ENCODE measurements at regions not wholly inside any gene's neighbourhood (a gene's known extent, or its start where the extent isn't known, plus 50 kb on each side); places are given as distances from the start of the nearest gene placed in this dataset.

- no peak for DNase-seq (ENCODE audit: low spot score)
Observed at GRCh38 chr11:115673720-115674119, 169.5 kb upstream of the CADM1 start.

- peak; percentile 57 for DNase-seq (ENCODE audit: low spot score)
Observed at GRCh38 chr11:115672999-115673411, 168.8 kb upstream of the CADM1 start.

DNA sequence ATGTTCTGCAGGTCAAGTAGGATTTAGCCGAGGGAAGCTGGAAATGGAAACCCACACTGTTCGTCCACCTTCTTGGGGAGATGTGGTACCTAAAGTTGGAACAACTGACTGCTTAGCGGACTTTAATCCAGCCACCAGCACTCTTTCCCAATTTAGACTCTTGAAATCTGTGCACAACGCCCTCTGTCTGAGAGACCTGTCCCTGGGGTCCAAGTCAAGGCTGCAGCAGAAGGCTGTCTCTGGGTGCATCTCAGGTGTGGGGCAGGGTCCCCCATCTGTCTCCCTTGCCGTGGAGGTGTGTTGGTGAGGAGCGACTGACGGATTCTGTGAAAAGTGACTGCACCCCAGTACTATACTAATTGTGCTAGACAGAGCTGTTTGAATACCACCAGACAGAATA, 168.2 kb upstream of the CADM1 start:
- DNase-seq (ENCODE audit: low spot score): no peak

DNA sequence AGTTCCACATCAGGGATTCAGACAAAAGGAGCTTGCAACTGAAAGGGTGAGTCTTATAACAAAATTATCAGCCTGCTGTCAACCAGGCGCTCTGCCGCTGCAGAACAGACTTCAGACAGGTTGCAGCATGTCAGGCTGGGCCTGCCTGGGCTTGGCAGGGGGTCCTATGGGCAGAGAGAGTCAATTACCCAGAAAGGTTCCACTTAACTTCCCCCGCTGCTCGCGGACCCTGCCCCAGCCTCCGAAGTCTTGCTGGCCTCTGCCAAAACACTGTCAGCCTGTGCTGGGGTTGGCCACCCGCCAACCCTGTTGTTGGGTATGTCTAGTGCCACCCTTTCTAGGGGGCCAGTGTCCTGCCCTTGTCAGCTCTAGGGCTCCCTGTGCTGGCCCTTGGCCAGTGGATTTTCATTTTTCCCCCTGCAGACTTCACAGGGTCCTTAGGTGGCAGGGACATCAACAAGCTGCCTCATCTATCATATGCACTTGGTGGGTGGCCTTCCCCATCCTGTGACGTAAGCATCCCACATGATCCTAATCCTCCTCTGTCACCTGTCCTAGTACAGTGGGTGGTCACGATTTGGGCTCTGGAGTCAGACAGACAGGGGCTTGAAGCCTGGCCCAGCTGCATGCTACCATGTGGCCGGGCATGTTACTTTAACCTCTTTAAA, 166.5 kb upstream of the CADM1 start:
- DNase-seq (ENCODE audit: low spot score): no peak

- no peak for DNase-seq (ENCODE audit: low spot score)
Observed at GRCh38 chr11:115665958-115666357, 161.7 kb upstream of the CADM1 start.

GRCh38 chr11:115665175-115665821, 161.1 kb upstream of the CADM1 start:
- no peak for DNase-seq (ENCODE audit: low spot score)

DNA sequence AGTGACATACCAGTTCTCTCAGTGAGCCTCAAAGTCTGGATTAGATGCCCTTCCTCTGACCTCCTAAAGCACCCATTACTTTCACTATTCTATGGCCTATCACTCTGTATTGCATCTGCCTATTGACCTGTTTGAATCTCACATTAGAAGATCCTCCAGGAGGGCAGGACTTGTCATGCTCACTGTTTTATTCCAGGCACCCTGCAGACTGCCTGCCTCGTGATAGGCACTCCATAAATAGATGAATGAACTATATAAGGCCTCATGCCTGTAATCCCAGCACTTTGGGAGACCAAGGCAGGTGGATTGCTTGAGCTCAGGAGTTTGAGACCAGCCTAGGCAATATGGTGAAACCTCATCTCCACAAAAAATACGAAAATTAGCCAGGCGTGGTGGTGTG, 160.1 kb upstream of the CADM1 start:
- DNase-seq (ENCODE audit: low spot score): no peak

- DNase-seq (ENCODE audit: low spot score): no peak
Observed at GRCh38 chr11:115663790-115664189, 159.6 kb upstream of the CADM1 start.

- DNase-seq (ENCODE audit: low spot score): no peak
Observed at GRCh38 chr11:115660030-115660805, 156.0 kb upstream of the CADM1 start.

DNA sequence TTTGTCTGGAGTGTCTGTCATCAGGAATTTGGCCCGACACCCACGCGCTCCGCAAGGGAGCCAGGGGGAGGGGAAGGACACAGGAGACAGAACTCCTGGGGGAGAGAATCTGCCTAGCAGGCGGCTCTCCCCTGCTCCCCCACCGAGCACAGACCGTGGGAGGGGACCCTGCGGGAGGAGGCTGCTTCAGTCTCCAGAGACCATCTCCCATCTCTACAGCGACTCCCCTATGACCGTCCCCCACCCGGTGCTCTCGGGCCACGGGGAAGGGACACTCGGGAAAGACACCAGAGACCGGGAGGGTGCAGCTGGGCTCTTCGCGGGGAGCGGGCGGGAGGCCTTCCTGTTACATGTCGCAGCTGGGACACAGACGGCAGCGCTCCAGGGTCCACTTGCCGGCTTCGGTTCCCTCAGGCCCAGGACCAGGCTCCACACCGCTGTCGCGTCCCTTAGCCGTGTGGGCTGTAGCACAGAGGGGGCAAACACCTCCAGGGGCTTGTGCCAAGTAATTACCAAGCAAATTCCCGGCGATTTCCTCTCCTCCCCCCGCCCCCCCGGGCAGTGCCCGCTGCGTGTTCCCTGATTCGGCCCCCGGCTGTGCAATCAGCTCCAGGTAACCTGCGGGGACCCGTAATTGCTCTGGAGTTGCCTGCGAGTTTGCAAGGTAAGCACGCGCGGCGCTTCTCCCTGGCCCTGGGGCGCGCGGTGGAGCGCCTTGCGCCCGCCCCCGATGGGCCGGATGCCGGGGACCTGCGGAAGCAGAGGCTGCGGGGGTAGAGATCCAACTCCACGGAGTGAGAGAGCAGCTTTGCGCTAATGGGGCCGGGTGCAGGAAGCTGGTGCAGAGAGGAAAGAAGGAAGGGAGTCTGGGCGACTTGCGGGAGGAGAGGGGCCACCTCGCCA, 155.1 kb upstream of the CADM1 start:
- DNase-seq (ENCODE audit: low spot score): no peak

- no peak for DNase-seq (ENCODE audit: low spot score)
Observed at GRCh38 chr11:115657586-115657985, 153.4 kb upstream of the CADM1 start.

- DNase-seq (ENCODE audit: low spot score): no peak
Observed at GRCh38 chr11:115656669-115657068, 152.5 kb upstream of the CADM1 start.

DNA sequence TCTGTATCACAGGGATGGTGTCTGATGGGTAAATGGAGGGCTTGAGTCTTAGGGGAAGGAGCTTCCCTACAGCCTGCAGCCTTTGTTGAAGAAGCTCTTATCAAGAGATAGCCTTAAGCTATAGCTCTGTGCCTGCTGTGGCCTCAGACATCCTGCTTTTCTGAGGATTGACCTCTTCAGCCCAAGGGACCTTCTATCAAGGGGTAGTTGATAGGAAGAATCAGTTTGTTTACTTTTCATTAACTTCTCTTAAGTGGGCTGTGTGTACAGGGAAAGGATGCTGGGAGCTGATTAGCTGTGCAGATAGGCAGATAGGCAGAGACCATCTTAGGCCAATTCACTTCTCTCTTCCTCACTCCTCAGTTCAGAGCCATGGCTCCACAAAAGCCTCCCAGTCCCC, 151.8 kb upstream of the CADM1 start:
- DNase-seq (ENCODE audit: low spot score): no peak

DNA sequence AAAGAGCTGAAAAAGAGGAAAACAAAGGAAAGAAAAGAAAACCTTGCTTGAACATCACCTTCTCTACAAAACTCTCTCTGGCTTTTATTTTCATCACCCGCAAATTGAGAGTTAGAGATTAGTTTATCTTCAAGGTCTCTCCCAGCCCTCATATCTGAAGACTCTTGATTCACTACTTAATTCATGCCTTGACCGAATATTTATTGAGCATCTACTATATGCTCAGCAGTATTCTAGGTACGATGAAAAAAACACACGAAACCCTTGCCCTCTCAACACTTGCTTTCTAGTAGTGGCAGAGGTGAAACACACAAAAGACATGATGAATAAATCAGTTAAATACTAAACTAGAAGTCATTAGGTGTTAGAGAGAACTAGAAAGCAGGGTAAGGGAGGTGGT, 150.6 kb upstream of the CADM1 start:
- DNase-seq (ENCODE audit: low spot score): no peak

DNA sequence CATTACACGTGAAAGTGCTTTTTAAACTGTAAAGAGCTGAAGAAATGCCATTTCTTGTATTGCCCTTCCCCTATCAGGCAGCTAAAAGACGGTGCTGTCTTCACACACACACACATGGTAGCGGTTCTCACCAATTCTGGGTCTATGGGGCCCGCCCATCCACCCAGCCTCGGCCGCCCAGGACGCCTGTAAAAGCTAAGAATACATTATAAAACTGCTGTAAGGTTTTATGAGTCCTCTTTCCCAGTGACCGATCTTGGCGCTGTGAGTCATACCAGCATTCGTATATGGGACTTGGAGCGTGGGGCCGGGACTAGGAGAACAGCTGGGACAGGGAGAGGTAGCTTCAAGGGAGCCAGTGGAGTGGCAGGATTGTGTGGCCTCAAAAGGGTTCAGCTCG, 149.7 kb upstream of the CADM1 start:
- DNase-seq (ENCODE audit: low spot score): peak; percentile 62

DNA sequence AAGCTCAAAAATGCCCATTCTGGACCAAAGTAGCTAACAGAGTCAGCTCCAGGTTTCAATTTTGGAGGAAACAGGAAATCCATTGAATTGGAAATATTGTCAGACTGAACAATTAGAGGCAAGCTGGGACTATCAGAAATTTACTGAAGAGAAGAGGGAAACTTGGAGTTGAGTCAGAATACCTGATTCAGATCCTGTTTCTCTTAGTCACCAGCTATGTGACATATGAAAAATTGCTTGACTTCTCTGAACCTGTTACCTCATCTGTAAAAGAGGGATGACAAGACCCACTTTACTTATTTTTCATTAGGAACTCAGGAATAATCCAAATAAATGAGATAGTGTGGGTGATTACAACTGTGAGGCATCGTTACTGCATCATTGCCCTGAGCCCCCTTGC, 148.9 kb upstream of the CADM1 start:
- no peak for DNase-seq (ENCODE audit: low spot score)

GRCh38 chr11:115652496-115652895, 148.3 kb upstream of the CADM1 start:
- DNase-seq (ENCODE audit: low spot score): no peak

DNA sequence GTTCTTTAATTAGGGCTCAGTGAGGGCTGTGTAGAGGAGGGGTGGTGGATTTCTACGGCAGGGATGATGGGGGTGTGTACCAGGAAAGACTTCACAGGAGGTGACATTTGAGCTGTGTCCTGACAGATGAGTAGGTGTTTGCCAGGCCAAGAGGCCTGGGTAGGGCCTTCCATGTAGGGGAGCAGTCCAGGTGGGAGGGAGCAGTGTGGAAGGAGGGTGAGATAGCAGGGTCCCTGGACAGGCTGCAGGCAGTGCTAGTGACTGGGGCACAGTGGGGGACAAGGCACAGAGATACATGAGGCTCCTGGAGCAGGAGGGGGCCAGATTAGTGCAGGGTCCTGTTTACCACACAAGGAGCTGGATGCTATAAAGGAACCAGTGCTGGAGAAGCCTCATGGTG, 147.9 kb upstream of the CADM1 start:
- DNase-seq (ENCODE audit: low spot score): no peak

DNA sequence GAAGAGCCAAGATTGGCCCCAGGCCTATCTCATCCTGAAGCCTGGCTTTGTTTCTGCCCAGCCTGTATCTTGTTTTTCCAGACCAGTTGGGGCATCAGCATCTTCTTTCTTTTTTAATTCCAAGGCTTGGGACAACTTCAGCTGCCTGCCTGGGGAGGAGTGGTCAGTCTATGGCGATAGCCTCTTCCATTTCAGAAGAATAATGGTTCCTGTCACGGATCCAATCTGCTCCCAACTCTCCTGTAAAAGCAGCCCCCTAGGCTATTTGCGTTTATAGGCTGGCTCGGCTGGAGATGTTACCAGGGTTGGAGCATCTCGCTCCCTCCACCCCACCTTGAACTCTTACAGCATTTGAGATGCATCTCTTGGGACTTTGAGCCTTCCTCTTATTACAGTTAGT, 145.2 kb upstream of the CADM1 start:
- DNase-seq (ENCODE audit: low spot score): no peak

GRCh38 chr11:115645631-115646317, 141.6 kb upstream of the CADM1 start:
- DNase-seq (ENCODE audit: low spot score): no peak

GRCh38 chr11:115644856-115645255, 140.6 kb upstream of the CADM1 start:
- DNase-seq (ENCODE audit: low spot score): no peak
